NT2/D1 (cell line): ENCODE measurements at regions not wholly inside any gene's neighbourhood (a gene's known extent, or its start where the extent isn't known, plus 50 kb on each side); places are given as distances from the start of the nearest gene placed in this dataset.

ENCODE experiments used
- YY1 ChIP-seq: IDR thresholded peaks from 2 replicates; pipeline ENCODE4 v1.6.1; 2011; ENCODE audit not compliant: insufficient read length, insufficient read depth
- ZNF274 ChIP-seq: IDR thresholded peaks from 2 replicates; pipeline ENCODE4 v1.6.1; 2011; ENCODE audit warnings: mild to moderate bottlenecking, low read depth, low read length

DNA sequence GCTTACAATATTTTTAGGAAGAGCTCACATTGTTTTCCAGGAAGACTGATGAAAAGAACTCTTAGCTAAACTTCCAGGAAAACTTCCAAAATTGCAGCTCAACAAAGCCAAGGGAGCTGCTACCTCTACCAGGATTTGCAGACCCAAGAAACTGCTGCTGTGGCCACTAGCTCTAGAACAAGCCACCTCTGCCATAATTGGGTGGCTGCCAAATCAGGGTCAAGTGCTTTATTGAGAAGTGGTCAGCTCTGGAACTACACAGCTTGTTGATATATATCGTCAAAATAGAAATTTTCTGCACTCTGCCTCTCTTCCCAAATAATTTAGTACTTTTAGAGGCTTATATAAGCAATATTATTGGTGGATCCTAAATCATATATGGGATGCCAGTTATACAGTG is 371.8 kb upstream of the CHORDC1 start:
- TF ChIP-seq ZNF274 = no peak
- no peak for TF ChIP-seq YY1
